GM12864 (cell line): ENCODE measurements at regions not wholly inside any gene's neighbourhood (a gene's known extent, or its start where the extent isn't known, plus 50 kb on each side); places are given as distances from the start of the nearest gene placed in this dataset.

Experiments
- DNase-seq: peaks from one replicate; pipeline ENCODE4 v3.0.0-alpha.2; 2011; ENCODE audit warnings: low read depth
- H3K4me3 ChIP-seq: 2 replicates; pipeline ENCODE4 v1.5.1; 2011; ENCODE audit warnings: mild to moderate bottlenecking, low read depth, low read length, control low read depth
- TF ChIP-seq, protein P1 (sequence below): IDR thresholded peaks from 2 replicates; pipeline ENCODE4 v1.5.1; 2011; ENCODE audit warnings: low read depth, mild to moderate bottlenecking, moderate library complexity, low read length, control low read depth, inconsistent platforms; ENCODE audit errors: missing control alignments

- DNase-seq, result no peak
- TF ChIP-seq, protein P1, sequence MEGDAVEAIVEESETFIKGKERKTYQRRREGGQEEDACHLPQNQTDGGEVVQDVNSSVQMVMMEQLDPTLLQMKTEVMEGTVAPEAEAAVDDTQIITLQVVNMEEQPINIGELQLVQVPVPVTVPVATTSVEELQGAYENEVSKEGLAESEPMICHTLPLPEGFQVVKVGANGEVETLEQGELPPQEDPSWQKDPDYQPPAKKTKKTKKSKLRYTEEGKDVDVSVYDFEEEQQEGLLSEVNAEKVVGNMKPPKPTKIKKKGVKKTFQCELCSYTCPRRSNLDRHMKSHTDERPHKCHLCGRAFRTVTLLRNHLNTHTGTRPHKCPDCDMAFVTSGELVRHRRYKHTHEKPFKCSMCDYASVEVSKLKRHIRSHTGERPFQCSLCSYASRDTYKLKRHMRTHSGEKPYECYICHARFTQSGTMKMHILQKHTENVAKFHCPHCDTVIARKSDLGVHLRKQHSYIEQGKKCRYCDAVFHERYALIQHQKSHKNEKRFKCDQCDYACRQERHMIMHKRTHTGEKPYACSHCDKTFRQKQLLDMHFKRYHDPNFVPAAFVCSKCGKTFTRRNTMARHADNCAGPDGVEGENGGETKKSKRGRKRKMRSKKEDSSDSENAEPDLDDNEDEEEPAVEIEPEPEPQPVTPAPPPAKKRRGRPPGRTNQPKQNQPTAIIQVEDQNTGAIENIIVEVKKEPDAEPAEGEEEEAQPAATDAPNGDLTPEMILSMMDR, result no peak
- no peak overlapping the region for H3K4me3 ChIP-seq
These were observed 121.1 kb downstream of the HGF start for GRCh38 chr7:81648716-81649115.

DNA sequence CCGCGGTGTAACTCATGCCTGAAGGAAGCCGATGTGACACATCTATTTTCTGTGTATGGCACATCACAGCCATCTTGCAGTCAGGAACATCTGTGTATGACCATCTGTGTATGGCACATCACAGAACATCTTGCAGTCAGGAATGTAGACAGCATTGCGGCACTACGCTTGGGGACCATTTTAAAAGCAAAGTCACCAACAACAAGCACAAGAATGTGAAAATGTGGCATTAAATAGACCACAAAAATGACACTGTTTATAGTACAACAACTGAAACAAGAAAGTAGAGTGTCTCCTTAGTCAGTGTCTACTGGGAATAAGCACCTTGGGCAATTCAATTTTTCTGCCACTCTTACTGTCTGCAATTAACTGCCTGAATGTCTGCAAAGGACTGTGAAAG is 124.4 kb downstream of the HGF start:
- no peak overlapping the region for H3K4me3 ChIP-seq
- TF ChIP-seq, protein P1, result no peak
- no peak for DNase-seq

- no peak overlapping the region for H3K4me3 ChIP-seq
- no peak for DNase-seq
- TF ChIP-seq, protein P1, result no peak
These were observed 128.0 kb downstream of the HGF start for GRCh38 chr7:81641873-81642272.

DNA sequence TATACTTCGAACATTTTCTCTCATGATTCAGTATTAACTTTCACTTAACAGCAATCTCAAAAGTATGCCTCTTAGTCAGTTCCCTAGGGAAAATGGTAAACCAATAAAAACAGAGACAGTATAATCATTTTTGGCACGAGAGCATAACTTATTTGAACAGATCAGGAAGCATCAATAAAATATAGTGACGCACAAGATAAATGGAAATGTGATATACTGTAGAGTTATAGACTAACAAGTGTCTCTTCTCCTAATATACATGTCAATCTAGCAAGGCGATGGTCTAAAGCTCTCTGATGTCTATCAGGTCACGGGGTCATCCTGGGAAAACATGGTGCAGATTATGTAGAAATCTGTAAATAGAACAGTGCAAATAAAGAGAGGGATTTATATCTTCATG is 131.6 kb downstream of the HGF start:
- DNase-seq, result no peak
- H3K4me3 ChIP-seq, result no peak overlapping the region
- TF ChIP-seq, protein P1, result no peak

GRCh38 chr7:81637534-81637933 is 132.3 kb downstream of the HGF start:
- no peak for DNase-seq
- TF ChIP-seq, protein P1, result no peak
- no peak overlapping the region for H3K4me3 ChIP-seq

GRCh38 chr7:81632418-81632817 is 137.4 kb downstream of the HGF start:
- no peak overlapping the region for H3K4me3 ChIP-seq
- TF ChIP-seq, protein P1, result no peak
- DNase-seq, result no peak

- no peak overlapping the region for H3K4me3 ChIP-seq
- TF ChIP-seq, protein P1, result no peak
- no peak for DNase-seq
These were observed 139.2 kb downstream of the HGF start for GRCh38 chr7:81630600-81630999.
